ENCODE measurements at regions not wholly inside any gene's neighbourhood (a gene's known extent, or its start where the extent isn't known, plus 50 kb on each side); places are given as distances from the start of the nearest gene placed in this dataset.

DNA sequence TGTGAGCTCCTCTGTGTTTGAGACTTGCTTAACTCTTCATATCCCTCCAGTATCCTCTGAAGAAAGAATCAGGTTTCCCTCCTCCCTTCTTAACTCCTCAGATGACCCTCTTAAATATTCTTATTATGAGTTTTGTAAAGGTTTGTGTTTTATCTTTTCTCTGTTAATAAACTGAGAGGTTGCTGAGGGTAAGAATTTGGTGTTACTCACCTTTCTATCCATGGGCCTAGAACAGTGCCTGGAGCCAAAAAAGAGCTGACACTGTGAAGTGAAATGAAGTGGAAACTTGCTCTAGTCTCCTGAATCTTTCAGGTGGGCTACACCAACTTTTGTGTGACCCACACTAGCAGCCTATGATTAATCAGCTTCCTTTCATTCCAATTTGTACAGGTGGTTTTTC lies 208.4 kb downstream of the CSNK1G3 start:
- H3K56ac ChIP-seq (replicated peaks; ENCODE audit: insufficient read length, low read depth, low read length) = no peak overlapping the region

More for the DNA sequence above, 208.4 kb downstream of the CSNK1G3 start:
- ChIA-PET POLR2A (ENCODE audit: partially characterized antibody) (no interaction called here), CTCF (ENCODE audit: partially characterized antibody) (interaction anchor here (0.9 to 1.2 kb wide), 2 partner anchors 11 to 49 kb away, joined by 3 read pairs; no protein-coding TSS in a partner anchor)
- Histone ChIP-seq H4K20me1 (replicated peaks in 1 of 2; ENCODE audit: control insufficient read depth in 1 of 2, insufficient read depth in 2 of 2, low read length in 2 of 2) (no peaks in the 10 kb centered on the region), H3K23ac (ENCODE audit: insufficient read length) (no peak overlapping the region), H2BK20ac (ENCODE audit: low read length) (no peak overlapping the region), H2BK12ac (ENCODE audit: low read depth, low read length) (no peak overlapping the region), H3K14ac (ENCODE audit: insufficient read length) (no peak overlapping the region), H3K36me3 (ENCODE audit: control insufficient read depth in 2 of 4, insufficient read depth in 4 of 4, low read length in 3 of 4) (no peaks in the 10 kb centered on the region), H3K9me3 (ENCODE audit: insufficient read depth in 2 of 2, low read depth in 1 of 2, low read length in 1 of 2) (no peaks in the 10 kb centered on the region), H3K4me2 (ENCODE audit: insufficient read depth in 1 of 2, low read depth in 2 of 2, low read length in 2 of 2) (no peak overlapping the region), H4K5ac (ENCODE audit: insufficient read length, low read depth, low read length) (no peak overlapping the region), H2BK120ac (replicated peaks; ENCODE audit: low read depth, low read length) (no peak overlapping the region), H2AFZ (ENCODE audit: low read length) (no peak overlapping the region), H3K18ac (ENCODE audit: extremely low read depth, low read length) (no peak overlapping the region), H4K91ac (replicated peaks; ENCODE audit: insufficient read length, low read length) (no peak overlapping the region), H4K8ac (ENCODE audit: extremely low read depth, insufficient read depth, low read length) (no peak overlapping the region), H2BK15ac (ENCODE audit: low read length) (no peak overlapping the region), H3K27ac (ENCODE audit: low read depth, low read length) (no peak overlapping the region), H3K4me3 (ENCODE audit: extremely low read depth in 1 of 4, insufficient read depth in 2 of 4, low read depth in 3 of 4, low read length in 4 of 4) (no peak overlapping the region), H3K27me3 (replicated peaks in 1 of 4; ENCODE audit: control insufficient read depth in 3 of 4, extremely low read depth in 1 of 4, insufficient read depth in 3 of 4, low read length in 3 of 4) (no peaks in the 10 kb centered on the region), H3K9ac (replicated peaks in 1 of 4; ENCODE audit: extremely low read depth in 1 of 4, low read depth in 3 of 4, low read length in 3 of 4) (no peak overlapping the region), H3K79me1 (ENCODE audit: low read depth, low read length) (no peaks in the 10 kb centered on the region), H2AK5ac (ENCODE audit: low read depth, low read length) (no peak overlapping the region), H2BK5ac (ENCODE audit: low read depth, low read length) (no peak overlapping the region), H3K4me1 (replicated peaks in 1 of 4; ENCODE audit: control insufficient read depth in 3 of 4, insufficient read depth in 4 of 4, low read length in 3 of 4) (no peaks in the 10 kb centered on the region), H3K79me2 (ENCODE audit: control insufficient read depth in 1 of 2, insufficient read depth in 2 of 2, low read length in 2 of 2) (no peaks in the 10 kb centered on the region), H3K4ac (replicated peaks; ENCODE audit: insufficient read length, low read depth, low read length) (no peak overlapping the region), H3K23me2 (ENCODE audit: low read depth, low read length) (no peaks in the 10 kb centered on the region)
- DNase-seq (ENCODE audit: low read depth in 1 of 2, low spot score in 2 of 2) (no peak), FAIRE-seq (no peak)
- TF ChIP-seq EGR1 (IDR thresholded peaks at IDR 0.05; ENCODE audit: borderline replicate concordance, low read depth, low read length) (no peak), GTF2F1 (IDR thresholded peaks at IDR 0.05; ENCODE audit: borderline replicate concordance, low read depth, low read length) (no peak), ZNF274 (IDR thresholded peaks at IDR 0.05; ENCODE audit: borderline replicate concordance, extremely low read depth, low read length) (no peak), POU5F1 (IDR thresholded peaks at IDR 0.05; ENCODE audit: low read depth, low read length) (no peak), SP1 (IDR thresholded peaks at IDR 0.05; ENCODE audit: low read depth, low read length) (no peak), FOSL1 (IDR thresholded peaks at IDR 0.05; ENCODE audit: insufficient read depth, low read depth, low read length) (no peak), EP300 (IDR thresholded peaks at IDR 0.05; ENCODE audit: borderline replicate concordance in 1 of 2, low read depth in 2 of 2, low read length in 2 of 2) (no peak), CEBPB (IDR thresholded peaks at IDR 0.05; ENCODE audit: low read depth, low read length) (no peak), POLR2A (IDR thresholded peaks at IDR 0.05; ENCODE audit: control extremely low read depth in 1 of 2, low read depth in 2 of 2, low read length in 2 of 2) (no peak), SIX5 (IDR thresholded peaks at IDR 0.05; ENCODE audit: low read depth, low read length) (no peak)

All from H1 (cell line).